Neural progenitor cell (in vitro differentiated cells): ENCODE measurements at regions not wholly inside any gene's neighbourhood (a gene's known extent, or its start where the extent isn't known, plus 50 kb on each side); places are given as distances from the start of the nearest gene placed in this dataset.

Source experiments
- CTCF ChIP-seq: fragments of 200-600 bp; sonication (generic); IDR thresholded peaks from 2 replicates; pipeline ENCODE4 v1.5.1; 2017; ENCODE audit warnings: antibody characterized with exemption, mild to moderate bottlenecking
- EZH2 ChIP-seq: fragments of 200-600 bp; sonication (generic); IDR thresholded peaks from 2 replicates; pipeline ENCODE4 v1.6.1; 2017; ENCODE audit warnings: antibody characterized with exemption, mild to moderate bottlenecking, moderate library complexity
- EZH2phosphoT487 ChIP-seq: fragments of 200-600 bp; sonication (generic); IDR thresholded peaks from 2 replicates; pipeline ENCODE4 v1.6.1; 2017; ENCODE audit warnings: antibody characterized with exemption

- TF ChIP-seq CTCF, result no peak
- no peak for TF ChIP-seq EZH2
- TF ChIP-seq EZH2phosphoT487, result no peak
Measured at GRCh38 chr1:64323882-64324281, 120.5 kb downstream of the UBE2U start.
